ENCODE measurements at regions not wholly inside any gene's neighbourhood (a gene's known extent, or its start where the extent isn't known, plus 50 kb on each side); places are given as distances from the start of the nearest gene placed in this dataset.

DNA sequence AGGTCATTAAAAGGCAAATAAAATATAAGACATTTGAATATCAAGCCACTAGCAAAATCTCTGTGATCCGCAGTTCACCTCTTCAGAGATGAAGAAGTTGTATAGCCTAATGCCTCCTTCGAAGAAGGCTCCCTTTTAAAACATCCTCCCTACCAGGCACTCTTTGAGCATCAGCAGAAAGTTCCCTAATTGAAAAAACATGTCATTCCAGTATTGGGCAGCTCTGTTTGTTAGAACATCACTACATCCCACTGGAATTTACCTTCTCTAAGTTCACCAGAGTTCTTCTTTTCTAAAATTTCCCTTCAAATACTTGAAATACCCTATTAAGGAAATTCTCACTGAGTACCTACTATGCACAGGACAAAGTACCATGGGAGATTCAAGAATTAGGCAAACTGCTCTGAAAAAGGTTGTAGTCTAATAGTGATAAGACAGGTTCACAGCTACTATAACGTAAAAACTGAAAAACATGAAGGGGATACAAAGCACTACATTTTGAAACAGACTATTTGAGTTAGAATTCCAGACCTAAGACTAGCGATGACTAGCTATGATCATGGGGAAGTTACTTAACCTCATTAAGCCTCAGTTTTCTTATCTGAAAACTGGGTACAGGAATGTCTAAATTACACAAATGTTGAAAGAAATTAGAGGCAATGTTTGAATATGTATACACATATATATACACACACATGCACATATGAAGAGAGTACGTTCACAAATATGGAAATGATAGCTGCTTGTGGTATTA, 128.7 kb downstream of the ELAPOR2 start:
- Histone ChIP-seq H3K27me3 (no peaks in the 10 kb centered on the region), H3K9me3 (no peaks in the 10 kb centered on the region), H3K4me3 (no peak overlapping the region), H3K4me1 (no peaks in the 10 kb centered on the region), H3K36me3 (no peaks in the 10 kb centered on the region), H3K27ac (no peak overlapping the region)
- intact Hi-C loops (cut with DNase I; ENCODE audit: low total_unique reads) (no loop called here), in situ Hi-C loops (cut with MboI; ENCODE audit: low pct_ligation_motif_present in 1 of 4, low pct_unique_long_range_greater_than_20kb in 1 of 4, low sequenced_read_pairs in 3 of 4) (loop anchor here (10.0 kb wide), 3 partner anchors 204 to 304 kb away; no protein-coding TSS in a partner anchor)
- TF ChIP-seq POLR2AphosphoS5 (IDR thresholded peaks at IDR 0.05) (no peak), POLR2A (IDR thresholded peaks at IDR 0.05) (no peak), EP300 (IDR thresholded peaks at IDR 0.05; ENCODE audit: low read depth) (no peak), CTCF (IDR thresholded peaks at IDR 0.05) (no peak)
- DNase-seq, result no peak
- WGBS, 2 donors (ENCODE audit: low coverage in 1 of 2), result 84 to 89% methylated on average over 5 of the region's 5 CpGs

DNA sequence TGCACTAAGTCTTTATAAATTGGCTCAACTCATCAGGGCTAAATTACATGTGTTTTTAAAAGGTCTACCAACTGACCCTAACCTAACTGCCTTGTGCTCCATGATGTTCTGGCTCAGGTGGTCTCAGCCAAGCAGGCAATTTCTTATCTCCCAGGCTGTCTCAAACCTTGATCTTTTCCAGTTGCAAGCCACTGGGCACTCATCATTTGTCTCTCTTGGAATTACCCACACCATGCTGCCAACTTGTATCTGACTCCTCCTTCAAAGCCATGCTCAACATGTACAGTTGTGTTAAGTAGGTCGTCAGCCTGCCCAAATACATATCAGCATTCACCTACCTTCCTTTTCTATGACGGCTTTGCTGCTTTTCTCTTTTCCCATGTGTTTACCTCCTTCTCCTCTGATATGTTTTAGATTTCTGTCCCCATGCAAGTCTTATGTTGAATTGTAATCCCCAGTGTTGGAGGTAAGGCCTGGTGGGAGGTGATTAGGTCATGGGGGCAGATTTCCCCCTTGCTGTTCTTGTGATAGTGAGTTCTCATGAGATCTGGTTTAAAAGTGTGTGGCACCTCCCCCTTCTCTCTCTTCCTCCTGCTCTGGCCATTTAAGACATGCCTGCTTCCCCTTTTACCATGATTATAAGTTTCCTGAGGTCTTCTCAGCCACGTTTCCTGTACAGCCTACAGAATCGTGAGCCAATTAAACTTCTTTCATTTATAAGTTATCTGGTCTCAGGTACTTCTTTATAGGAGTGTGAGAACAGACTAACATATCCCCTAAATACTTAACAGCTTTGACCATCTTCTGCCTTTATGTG, 130.0 kb downstream of the ELAPOR2 start:
- TF ChIP-seq CTCF (IDR thresholded peaks at IDR 0.05), result no peak
- no peak for TF ChIP-seq POLR2A (IDR thresholded peaks at IDR 0.05)
- no peak for TF ChIP-seq EP300 (IDR thresholded peaks at IDR 0.05; ENCODE audit: low read depth)
- no peak for TF ChIP-seq POLR2AphosphoS5 (IDR thresholded peaks at IDR 0.05)
- Histone ChIP-seq H3K36me3 (no peaks in the 10 kb centered on the region), H3K4me1 (no peaks in the 10 kb centered on the region), H3K9me3 (no peaks in the 10 kb centered on the region), H3K4me3 (no peak overlapping the region), H3K27ac (no peak overlapping the region), H3K27me3 (no peaks in the 10 kb centered on the region)
- in situ Hi-C loops (cut with MboI; ENCODE audit: low pct_ligation_motif_present in 1 of 4, low pct_unique_long_range_greater_than_20kb in 1 of 4, low sequenced_read_pairs in 3 of 4), result loop anchor here (10.0 kb wide), 3 partner anchors 205 to 305 kb away; no protein-coding TSS in a partner anchor
- DNase-seq, result no peak
- 67 to 73% methylated on average over 3 to 4 of the region's 4 CpGs for WGBS, 2 donors (ENCODE audit: low coverage in 1 of 2)
- intact Hi-C loops (cut with DNase I; ENCODE audit: low total_unique reads), result loop anchor here (5.0 kb wide), 1 partner anchor 308 kb away; no protein-coding TSS in a partner anchor

DNA sequence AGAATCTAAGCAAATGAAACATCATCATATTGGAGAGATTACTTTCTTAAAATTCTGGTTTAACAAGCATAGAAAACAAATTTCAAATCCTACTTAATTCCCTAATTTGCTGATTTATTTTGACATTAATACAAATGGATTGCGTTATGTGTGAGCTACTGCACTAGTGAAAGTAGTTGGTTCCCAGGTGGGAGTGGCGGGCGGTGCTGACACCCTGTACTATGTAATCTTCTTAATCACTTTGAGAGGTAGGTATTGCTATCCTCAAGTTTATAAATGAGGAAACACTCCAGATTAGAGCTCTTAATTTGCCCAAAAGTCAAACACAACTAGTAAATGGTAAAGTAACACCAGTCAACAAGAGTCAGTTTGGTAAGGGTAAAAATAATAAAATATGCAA, 131.1 kb downstream of the ELAPOR2 start:
- intact Hi-C loops (cut with DNase I; ENCODE audit: low total_unique reads), result loop anchor here (5.0 kb wide), 1 partner anchor 309 kb away; no protein-coding TSS in a partner anchor

More for the DNA sequence above, 131.1 kb downstream of the ELAPOR2 start:
- no peak for DNase-seq
- no peaks in the 10 kb centered on the region for H3K9me3 ChIP-seq
- TF ChIP-seq EP300 (IDR thresholded peaks at IDR 0.05; ENCODE audit: low read depth) (no peak), CTCF (IDR thresholded peaks at IDR 0.05) (no peak), POLR2AphosphoS5 (IDR thresholded peaks at IDR 0.05) (no peak), POLR2A (IDR thresholded peaks at IDR 0.05) (no peak)
- 98 to 100% methylated on average over 3 of the region's 3 CpGs for WGBS, 2 donors (ENCODE audit: low coverage in 1 of 2)
- H3K27me3 ChIP-seq, result no peaks in the 10 kb centered on the region
- in situ Hi-C loops (cut with MboI; ENCODE audit: low pct_ligation_motif_present in 1 of 4, low pct_unique_long_range_greater_than_20kb in 1 of 4, low sequenced_read_pairs in 3 of 4), result no loop called here
- no peaks in the 10 kb centered on the region for H3K4me1 ChIP-seq
- no peak overlapping the region for H3K27ac ChIP-seq
- no peaks in the 10 kb centered on the region for H3K36me3 ChIP-seq
- no peak overlapping the region for H3K4me3 ChIP-seq

Data from transverse colon (tissue), 4 donors.